Osteoblast (primary cell): ENCODE measurements at regions not wholly inside any gene's neighbourhood (a gene's known extent, or its start where the extent isn't known, plus 50 kb on each side); places are given as distances from the start of the nearest gene placed in this dataset.

ENCODE experiments used
- DNase-seq: peaks from one replicate; pipeline ENCODE4 v3.0.0; 2011; ENCODE audit warnings: low spot score, mixed read lengths; ENCODE audit not compliant: insufficient read length; ENCODE audit errors: missing footprints
- H2AFZ ChIP-seq: 2 replicates; pipeline ENCODE4 v1.6.0; 2011; ENCODE audit warnings: mild to moderate bottlenecking, low read length
- H3K27ac ChIP-seq: 2 replicates; pipeline ENCODE4 v1.5.1; 2011; ENCODE audit warnings: mild to moderate bottlenecking, low read depth, low read length, moderate library complexity
- H3K27me3 ChIP-seq: 2 replicates; pipeline ENCODE4 v1.6.0; 2012; ENCODE audit warnings: mild to moderate bottlenecking, control low read depth, inconsistent platforms, low read length, moderate library complexity; ENCODE audit not compliant: insufficient read depth
- H3K36me3 ChIP-seq: 2 replicates; pipeline ENCODE4 v1.5.1; 2011; ENCODE audit warnings: mild to moderate bottlenecking, low read length, control low read depth, moderate library complexity; ENCODE audit not compliant: insufficient read depth
- H3K4me1 ChIP-seq: 2 replicates; pipeline ENCODE4 v1.5.1; 2011; ENCODE audit warnings: mild to moderate bottlenecking, low read length, control low read depth, moderate library complexity; ENCODE audit not compliant: insufficient read depth
- H3K4me2 ChIP-seq: 2 replicates; pipeline ENCODE4 v1.6.0; 2011; ENCODE audit warnings: mild to moderate bottlenecking, low read length; ENCODE audit not compliant: insufficient read depth
- H3K4me3 ChIP-seq: fragments of 200-600 bp; sonication (generic); 3 replicates; pipeline ENCODE4 v1.5.1; 2012; ENCODE audit warnings: mild to moderate bottlenecking, low read length, inconsistent platforms; ENCODE audit not compliant: insufficient read depth
- H3K79me2 ChIP-seq: 2 replicates; pipeline ENCODE4 v1.6.0; 2012; ENCODE audit warnings: mild to moderate bottlenecking, low read length, control low read depth, inconsistent platforms; ENCODE audit not compliant: insufficient read depth
- H3K9me3 ChIP-seq: 2 replicates; pipeline ENCODE4 v1.5.1; 2011; ENCODE audit warnings: low read depth, low read length, control low read depth
- H4K20me1 ChIP-seq: 2 replicates; pipeline ENCODE4 v1.6.0; 2012; ENCODE audit warnings: mild to moderate bottlenecking, low read length, control low read depth; ENCODE audit not compliant: insufficient read depth
- TF ChIP-seq, protein P1 (sequence below): IDR thresholded peaks from 2 replicates; pipeline ENCODE4 v1.5.1; 2011; ENCODE audit warnings: mild to moderate bottlenecking, low read depth, low read length, moderate library complexity; ENCODE audit errors: extremely low read depth

DNA sequence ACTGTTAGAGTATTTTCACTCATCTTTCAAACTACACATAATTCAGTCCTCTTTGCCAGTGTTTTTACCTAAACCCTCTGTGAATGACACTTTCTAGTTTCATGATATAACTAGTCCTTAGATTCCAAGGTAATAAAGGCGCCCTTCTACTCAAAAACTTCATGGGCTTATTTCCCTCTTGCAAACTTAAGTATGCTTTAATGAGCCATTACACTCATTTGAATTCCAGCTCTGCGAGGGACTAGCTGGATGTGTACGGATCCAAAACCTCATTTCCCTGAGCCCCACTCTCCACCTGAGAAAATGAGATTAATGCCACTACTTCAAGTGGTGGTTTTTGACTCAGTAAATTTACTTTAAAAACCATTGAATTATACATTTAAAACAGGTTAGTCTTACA is 141.1 kb downstream of the NDUFA12 start:
- Histone ChIP-seq H3K9me3 (no peaks in the 10 kb centered on the region), H3K27me3 (peaks cover 35% of the 10 kb centered on the region), H3K79me2 (no peaks in the 10 kb centered on the region), H2AFZ (no peak overlapping the region), H3K4me2 (no peak overlapping the region), H3K4me1 (peaks cover 7% of the 10 kb centered on the region), H4K20me1 (no peaks in the 10 kb centered on the region), H3K27ac (no peak overlapping the region), H3K36me3 (no peaks in the 10 kb centered on the region), H3K4me3 (no peak overlapping the region)
- DNase-seq = no peak
- TF ChIP-seq, protein P1, sequence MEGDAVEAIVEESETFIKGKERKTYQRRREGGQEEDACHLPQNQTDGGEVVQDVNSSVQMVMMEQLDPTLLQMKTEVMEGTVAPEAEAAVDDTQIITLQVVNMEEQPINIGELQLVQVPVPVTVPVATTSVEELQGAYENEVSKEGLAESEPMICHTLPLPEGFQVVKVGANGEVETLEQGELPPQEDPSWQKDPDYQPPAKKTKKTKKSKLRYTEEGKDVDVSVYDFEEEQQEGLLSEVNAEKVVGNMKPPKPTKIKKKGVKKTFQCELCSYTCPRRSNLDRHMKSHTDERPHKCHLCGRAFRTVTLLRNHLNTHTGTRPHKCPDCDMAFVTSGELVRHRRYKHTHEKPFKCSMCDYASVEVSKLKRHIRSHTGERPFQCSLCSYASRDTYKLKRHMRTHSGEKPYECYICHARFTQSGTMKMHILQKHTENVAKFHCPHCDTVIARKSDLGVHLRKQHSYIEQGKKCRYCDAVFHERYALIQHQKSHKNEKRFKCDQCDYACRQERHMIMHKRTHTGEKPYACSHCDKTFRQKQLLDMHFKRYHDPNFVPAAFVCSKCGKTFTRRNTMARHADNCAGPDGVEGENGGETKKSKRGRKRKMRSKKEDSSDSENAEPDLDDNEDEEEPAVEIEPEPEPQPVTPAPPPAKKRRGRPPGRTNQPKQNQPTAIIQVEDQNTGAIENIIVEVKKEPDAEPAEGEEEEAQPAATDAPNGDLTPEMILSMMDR = no peak

DNA sequence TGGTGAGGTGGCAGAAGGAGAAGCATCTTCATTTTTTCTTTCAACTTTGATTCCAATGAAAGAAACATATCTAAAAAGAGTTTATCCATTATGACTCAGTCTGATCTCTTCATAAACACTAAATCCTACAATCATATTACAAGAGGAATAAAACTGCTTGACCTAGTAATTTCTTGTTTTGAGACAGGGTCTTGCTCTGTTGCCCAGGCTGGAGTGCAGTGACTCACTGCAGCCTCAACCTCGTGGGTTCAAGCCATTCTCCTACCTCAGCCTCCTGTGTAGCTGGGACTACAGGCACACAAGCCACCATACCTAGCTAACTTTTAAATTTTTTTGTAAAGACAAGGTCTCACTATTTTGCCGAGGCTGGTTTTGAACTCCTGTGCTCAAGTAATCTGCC is 147.2 kb downstream of the NDUFA12 start:
- Histone ChIP-seq H3K4me1 (no peaks in the 10 kb centered on the region), H2AFZ (no peak overlapping the region), H4K20me1 (no peaks in the 10 kb centered on the region), H3K36me3 (no peaks in the 10 kb centered on the region), H3K9me3 (no peaks in the 10 kb centered on the region), H3K4me3 (no peak overlapping the region), H3K4me2 (no peak overlapping the region), H3K27me3 (peaks cover 32% of the 10 kb centered on the region), H3K27ac (no peak overlapping the region), H3K79me2 (no peaks in the 10 kb centered on the region)
- DNase-seq = no peak
- TF ChIP-seq, protein P1 = no peak

DNA sequence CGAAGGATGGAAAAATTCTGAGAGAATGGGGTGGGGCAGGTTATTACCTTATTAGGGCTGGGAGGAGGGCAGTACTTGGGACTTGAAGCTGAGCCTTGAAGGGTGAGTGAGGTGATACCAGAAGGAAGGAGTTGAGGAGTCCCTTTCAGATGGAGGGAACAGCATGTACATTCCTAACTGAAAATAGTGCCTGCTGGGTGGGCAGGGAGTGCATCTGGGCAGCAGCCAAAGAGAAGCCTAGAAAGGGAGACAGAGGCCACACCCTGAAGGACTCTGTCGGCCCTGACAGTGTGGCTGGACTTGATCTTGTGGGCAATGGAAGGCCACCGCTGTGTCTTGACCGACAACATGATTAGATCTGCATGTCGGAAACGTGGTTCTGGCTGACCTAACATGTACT is 147.6 kb downstream of the NDUFA12 start:
- no peaks in the 10 kb centered on the region for H3K9me3 ChIP-seq
- H2AFZ ChIP-seq = no peak overlapping the region
- no peak overlapping the region for H3K27ac ChIP-seq
- H3K36me3 ChIP-seq = no peaks in the 10 kb centered on the region
- DNase-seq = no peak
- H3K4me2 ChIP-seq = no peak overlapping the region
- H3K79me2 ChIP-seq = no peaks in the 10 kb centered on the region
- H3K4me1 ChIP-seq = no peaks in the 10 kb centered on the region
- H4K20me1 ChIP-seq = no peaks in the 10 kb centered on the region
- no peak overlapping the region for H3K4me3 ChIP-seq
- TF ChIP-seq, protein P1 = no peak
- H3K27me3 ChIP-seq = peaks cover 30% of the 10 kb centered on the region

DNA sequence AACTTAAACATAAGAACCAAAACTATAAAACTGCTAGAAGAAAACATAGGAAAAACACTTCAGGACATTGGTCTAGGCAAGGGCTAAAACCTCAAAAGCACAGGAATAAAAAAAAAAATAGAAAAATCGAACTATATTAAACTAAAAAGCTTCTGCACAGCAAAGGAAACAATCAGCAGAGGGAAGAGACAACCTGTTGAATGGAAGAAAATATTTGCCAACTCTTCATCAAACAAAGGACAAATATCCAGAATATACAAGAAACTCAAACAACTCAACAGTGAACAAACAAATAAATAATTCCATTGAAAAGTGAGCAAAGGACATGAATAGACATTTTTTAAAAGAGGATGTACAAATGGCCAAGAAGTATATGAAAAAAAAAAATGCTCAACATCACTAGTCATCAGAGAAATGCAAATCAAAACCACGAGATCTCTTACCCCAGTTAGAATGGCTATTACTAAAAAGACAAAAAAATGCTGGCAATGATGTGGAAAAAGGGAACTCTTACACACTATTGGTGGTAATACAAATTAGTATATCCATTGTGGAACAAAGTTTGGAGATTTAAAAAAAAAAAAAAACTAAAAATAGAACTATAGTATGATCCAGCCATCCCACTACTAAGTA is 152.0 kb downstream of the NDUFA12 start:
- no peak for DNase-seq
- Histone ChIP-seq H3K4me1 (no peaks in the 10 kb centered on the region), H2AFZ (no peak overlapping the region), H3K36me3 (no peaks in the 10 kb centered on the region), H3K79me2 (no peaks in the 10 kb centered on the region), H3K27me3 (peaks cover 35% of the 10 kb centered on the region), H3K9me3 (no peaks in the 10 kb centered on the region), H3K4me2 (no peak overlapping the region), H4K20me1 (no peaks in the 10 kb centered on the region), H3K27ac (no peak overlapping the region), H3K4me3 (no peak overlapping the region)
- TF ChIP-seq, protein P1 = no peak
